ENCODE measurements at regions not wholly inside any gene's neighbourhood (a gene's known extent, or its start where the extent isn't known, plus 50 kb on each side); places are given as distances from the start of the nearest gene placed in this dataset.

DNA sequence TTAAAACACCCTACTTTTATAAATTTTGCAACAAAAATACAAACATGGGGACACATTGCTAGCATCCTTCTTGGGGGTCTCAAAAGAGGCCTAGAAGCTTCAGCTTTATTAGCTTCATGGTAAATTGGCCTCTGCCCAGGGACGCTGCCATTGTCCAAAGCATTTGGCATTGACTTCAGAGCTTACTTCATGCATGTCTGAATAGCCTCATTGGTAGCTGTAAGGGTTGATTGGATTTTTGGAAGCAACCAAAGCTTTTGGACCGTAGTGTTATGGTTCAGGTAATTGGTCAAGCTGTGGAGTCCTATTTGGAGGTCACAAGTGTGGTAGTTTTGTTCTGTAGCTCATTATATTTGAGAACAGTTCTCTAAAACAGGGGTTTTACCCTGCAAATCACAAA lies 411.7 kb upstream of the SLC24A2 start:
- TF ChIP-seq, protein P1, sequence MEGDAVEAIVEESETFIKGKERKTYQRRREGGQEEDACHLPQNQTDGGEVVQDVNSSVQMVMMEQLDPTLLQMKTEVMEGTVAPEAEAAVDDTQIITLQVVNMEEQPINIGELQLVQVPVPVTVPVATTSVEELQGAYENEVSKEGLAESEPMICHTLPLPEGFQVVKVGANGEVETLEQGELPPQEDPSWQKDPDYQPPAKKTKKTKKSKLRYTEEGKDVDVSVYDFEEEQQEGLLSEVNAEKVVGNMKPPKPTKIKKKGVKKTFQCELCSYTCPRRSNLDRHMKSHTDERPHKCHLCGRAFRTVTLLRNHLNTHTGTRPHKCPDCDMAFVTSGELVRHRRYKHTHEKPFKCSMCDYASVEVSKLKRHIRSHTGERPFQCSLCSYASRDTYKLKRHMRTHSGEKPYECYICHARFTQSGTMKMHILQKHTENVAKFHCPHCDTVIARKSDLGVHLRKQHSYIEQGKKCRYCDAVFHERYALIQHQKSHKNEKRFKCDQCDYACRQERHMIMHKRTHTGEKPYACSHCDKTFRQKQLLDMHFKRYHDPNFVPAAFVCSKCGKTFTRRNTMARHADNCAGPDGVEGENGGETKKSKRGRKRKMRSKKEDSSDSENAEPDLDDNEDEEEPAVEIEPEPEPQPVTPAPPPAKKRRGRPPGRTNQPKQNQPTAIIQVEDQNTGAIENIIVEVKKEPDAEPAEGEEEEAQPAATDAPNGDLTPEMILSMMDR (IDR thresholded peaks at IDR 0.05; ENCODE audit: low read depth, low read length, missing control alignments): no peak
- DNase-seq (ENCODE audit: low read depth): no peak
- in situ Hi-C loops (cut with HindIII; ENCODE audit: low sequenced_read_pairs): no loop called here
- no peak overlapping the region for H3K4me3 ChIP-seq (ENCODE audit: low read depth, low read length)

DNA sequence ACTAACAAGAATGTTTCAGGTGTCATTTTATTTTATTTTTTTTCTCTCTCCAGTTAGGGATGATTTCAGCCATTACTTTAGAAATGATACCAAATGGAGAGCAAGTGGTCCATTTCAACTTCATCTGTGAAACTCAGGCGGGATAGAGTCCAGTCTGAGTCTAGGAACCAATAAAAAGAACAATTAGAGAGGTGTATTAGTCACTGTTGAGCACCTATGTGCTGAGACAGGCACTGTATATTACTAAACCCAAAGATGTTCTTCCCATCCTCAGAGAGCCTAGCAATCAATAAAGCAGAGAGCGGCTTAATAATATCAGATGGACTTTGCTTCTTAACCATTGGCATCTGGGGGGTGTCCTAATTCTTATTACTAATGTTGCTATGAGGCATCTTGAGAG lies 410.3 kb upstream of the SLC24A2 start:
- TF ChIP-seq, protein P1 (IDR thresholded peaks at IDR 0.05; ENCODE audit: low read depth, low read length, missing control alignments): no peak
- in situ Hi-C loops (cut with HindIII; ENCODE audit: low sequenced_read_pairs): no loop called here
- no peak overlapping the region for H3K4me3 ChIP-seq (ENCODE audit: low read depth, low read length)
- DNase-seq (ENCODE audit: low read depth): no peak

DNA sequence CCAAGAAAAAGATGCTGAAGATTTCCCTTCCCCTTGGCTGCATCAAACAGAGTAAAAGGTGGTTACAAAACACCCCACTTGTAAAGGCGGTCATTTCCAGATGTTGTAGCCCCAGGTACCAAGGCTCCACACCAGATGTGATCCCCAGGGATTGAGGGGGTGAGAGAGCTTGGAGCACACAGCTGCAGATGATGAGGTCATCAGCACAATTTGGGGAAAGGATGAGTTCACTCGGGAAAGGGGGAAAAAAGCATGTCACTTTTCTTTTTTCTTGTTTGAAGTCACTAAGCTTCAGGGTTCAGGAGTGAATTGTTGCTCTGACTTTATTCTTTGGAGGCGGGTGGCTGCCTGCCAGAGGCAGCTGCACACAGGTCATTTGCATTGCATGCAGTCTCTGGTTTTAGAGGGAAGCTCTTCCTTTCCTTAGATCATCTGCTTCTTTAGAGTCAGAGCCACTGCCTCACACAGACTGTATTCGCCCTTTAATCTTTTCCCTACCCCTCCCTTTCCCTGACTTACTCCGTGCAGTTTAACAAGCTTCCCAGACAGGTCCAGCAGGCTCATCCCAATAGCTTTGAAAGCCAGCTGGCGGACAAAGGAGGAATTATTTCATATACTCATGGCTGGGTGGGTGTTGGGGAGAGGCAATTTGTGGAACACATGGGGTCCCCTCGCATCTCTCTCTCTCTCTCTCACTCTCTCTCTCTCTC lies 409.3 kb upstream of the SLC24A2 start:
- DNase-seq (ENCODE audit: low read depth): no peak
- in situ Hi-C loops (cut with HindIII; ENCODE audit: low sequenced_read_pairs): no loop called here
- TF ChIP-seq, protein P1 (IDR thresholded peaks at IDR 0.05; ENCODE audit: low read depth, low read length, missing control alignments): no peak
- no peak overlapping the region for H3K4me3 ChIP-seq (ENCODE audit: low read depth, low read length)

DNA sequence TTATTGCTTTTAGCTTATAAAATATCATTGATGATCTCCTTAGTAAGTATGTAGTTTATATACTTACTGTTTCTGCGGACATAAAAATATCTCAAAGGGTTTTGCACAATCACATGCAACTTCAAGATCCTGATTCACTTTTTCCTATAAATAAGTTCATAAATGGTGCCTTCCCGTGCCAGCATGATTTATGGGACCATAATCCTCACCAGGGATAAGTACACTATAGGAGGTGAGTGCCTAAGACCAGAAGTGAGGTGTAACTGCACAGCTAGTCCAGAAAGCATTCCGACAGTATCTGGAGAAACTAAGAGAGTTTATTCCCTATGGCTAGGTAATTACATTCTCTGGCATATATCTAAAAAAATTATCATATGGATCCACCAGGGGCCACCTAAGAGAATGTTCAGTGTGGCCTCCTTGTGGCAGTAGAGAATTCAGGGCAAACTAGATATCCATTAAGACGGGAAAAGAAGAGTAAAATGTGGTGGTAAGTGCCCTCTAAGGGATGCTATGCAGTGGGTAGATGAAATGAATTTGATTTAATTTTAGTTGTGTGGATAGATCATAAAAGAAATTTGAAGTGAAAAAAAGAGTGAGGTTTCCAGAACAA lies 402.5 kb upstream of the SLC24A2 start:
- no peak overlapping the region for H3K4me3 ChIP-seq (ENCODE audit: low read depth, low read length)
- in situ Hi-C loops (cut with HindIII; ENCODE audit: low sequenced_read_pairs): no loop called here
- TF ChIP-seq, protein P1 (IDR thresholded peaks at IDR 0.05; ENCODE audit: low read depth, low read length, missing control alignments): no peak
- DNase-seq (ENCODE audit: low read depth): no peak

DNA sequence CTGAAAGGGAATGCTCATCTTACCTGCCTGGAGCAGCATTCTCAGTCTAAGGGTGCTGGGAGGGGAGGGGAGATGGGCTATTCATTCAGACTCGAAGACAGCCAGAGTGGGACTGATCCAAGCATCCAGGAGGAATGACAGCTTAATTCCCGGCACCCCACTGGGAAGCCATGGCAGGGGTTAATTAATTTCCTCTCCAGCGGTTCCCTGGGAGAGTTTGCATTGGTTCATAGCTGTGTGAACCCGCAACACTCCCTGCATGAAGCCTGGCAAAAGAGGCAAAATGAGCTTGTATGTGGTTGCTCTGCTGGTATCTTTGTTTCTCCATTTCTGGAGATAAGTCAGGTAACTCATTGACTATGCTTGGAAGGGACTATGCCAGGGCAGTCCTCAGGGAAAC lies 401.0 kb upstream of the SLC24A2 start:
- in situ Hi-C loops (cut with HindIII; ENCODE audit: low sequenced_read_pairs): no loop called here
- TF ChIP-seq, protein P1 (IDR thresholded peaks at IDR 0.05; ENCODE audit: low read depth, low read length, missing control alignments): no peak
- no peak overlapping the region for H3K4me3 ChIP-seq (ENCODE audit: low read depth, low read length)
- DNase-seq (ENCODE audit: low read depth): no peak

DNA sequence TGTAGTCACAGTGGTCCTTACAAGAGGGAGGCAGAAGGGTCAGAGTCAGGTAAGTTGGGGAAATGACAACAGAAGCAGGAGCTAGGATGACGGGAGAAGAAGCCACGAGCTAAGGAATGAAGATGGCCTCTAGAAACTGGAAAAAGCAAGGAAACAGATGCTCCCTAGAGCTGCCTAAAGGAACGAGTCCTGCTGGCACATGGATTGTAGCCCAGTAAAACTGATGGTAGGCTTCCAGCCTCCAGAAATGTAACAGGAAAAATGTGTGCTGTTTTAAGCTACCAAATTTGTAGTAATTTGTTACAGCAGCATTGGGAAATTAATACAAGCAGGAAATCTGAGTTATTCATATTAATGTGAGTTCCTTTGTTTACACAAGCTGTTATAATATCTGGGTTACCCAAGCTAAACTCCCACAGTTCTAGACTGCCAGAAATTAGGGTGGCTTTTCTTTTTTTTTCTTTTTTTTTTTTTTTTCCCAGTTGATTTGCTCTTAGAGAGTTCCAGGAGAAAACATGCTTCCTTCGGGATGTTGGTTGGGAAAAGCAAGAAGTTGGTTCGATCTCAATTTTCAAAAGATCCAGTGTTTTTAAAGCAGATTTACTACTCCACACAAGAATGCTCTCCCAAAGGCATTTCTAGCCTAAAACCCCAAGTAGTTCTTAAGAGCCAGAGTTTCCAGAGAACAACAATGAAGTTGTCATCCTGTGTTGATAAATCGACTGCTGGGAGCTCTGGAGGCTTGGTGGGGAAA lies 400.0 kb upstream of the SLC24A2 start:
- no peak overlapping the region for H3K4me3 ChIP-seq (ENCODE audit: low read depth, low read length)
- TF ChIP-seq, protein P1 (IDR thresholded peaks at IDR 0.05; ENCODE audit: low read depth, low read length, missing control alignments): no peak
- no peak for DNase-seq (ENCODE audit: low read depth)
- in situ Hi-C loops (cut with HindIII; ENCODE audit: low sequenced_read_pairs): no loop called here

Measured in astrocyte of the cerebellum (primary cell).